HEK293 (cell line): ENCODE measurements at regions not wholly inside any gene's neighbourhood (a gene's known extent, or its start where the extent isn't known, plus 50 kb on each side); places are given as distances from the start of the nearest gene placed in this dataset.

Experiments
- CTCF ChIA-PET: fragments of 350-600 bp; formaldehyde crosslinking; extraction: SDS; loops from one replicate; lab custom pipeline; 2021; ENCODE audit warnings: antibody characterized with exemption; lab: Yijun Ruan, JAX
- POLR2A ChIA-PET: fragments of 300-600 bp; formaldehyde crosslinking; extraction: SDS; loops from one replicate; lab custom pipeline; 2020; ENCODE audit warnings: antibody characterized with exemption, inconsistent platforms; lab: Yijun Ruan, JAX
- H3K27ac ChIP-seq: fragments of 200-500 bp; sonication (Bioruptor generic); 2 replicates; pipeline ENCODE4 v1.5.1; 2014; ENCODE audit warnings: low read depth, low read length, control low read depth, inconsistent platforms; ENCODE audit errors: extremely low read depth
- H3K36me3 ChIP-seq, 2 experiments: fragments of 200-500 bp in 1 of 2; sonication (Bioruptor generic) in 1 of 2; 1 replicate in 1 of 2; 2 replicates in 1 of 2; pipeline ENCODE4 v1.5.1; 2014 to 2017; ENCODE audit warnings: inconsistent platforms in 2 of 2, low read length in 2 of 2; ENCODE audit not compliant: control insufficient read depth in 2 of 2, insufficient read depth in 1 of 2
- H3K4me1 ChIP-seq: fragments of 200-500 bp; sonication (Bioruptor generic); 2 replicates; pipeline ENCODE4 v1.5.1; 2014; ENCODE audit warnings: mild to moderate bottlenecking, low read length, inconsistent platforms; ENCODE audit not compliant: control insufficient read depth, insufficient read depth
- H3K4me3 ChIP-seq: 2 replicates; pipeline ENCODE4 v1.5.1; 2011; ENCODE audit warnings: low read depth, mild to moderate bottlenecking, control low read depth, low read length, moderate library complexity
- H3K9me3 ChIP-seq: fragments of 200-500 bp; sonication (Bioruptor generic); 2 replicates; pipeline ENCODE4 v1.5.1; 2014; ENCODE audit warnings: low read depth, low read length, inconsistent platforms; ENCODE audit not compliant: control insufficient read depth, insufficient read depth
- GLI4 ChIP-seq: fragments of 450-650 bp; formaldehyde crosslinking; IDR thresholded peaks from 2 replicates; pipeline ENCODE4 v1.5.1; 2016; ENCODE audit warnings: missing biosample characterization, missing genetic modification characterization
- IKZF3 ChIP-seq: fragments of 450-650 bp; IDR thresholded peaks from 2 replicates; pipeline ENCODE4 v1.5.0; 2018; ENCODE audit warnings: missing biosample characterization, mild to moderate bottlenecking, missing genetic modification characterization, moderate library complexity
- ZBTB10 ChIP-seq: fragments of 450-650 bp; formaldehyde crosslinking; IDR thresholded peaks from 2 replicates; pipeline ENCODE4 v1.5.1; 2016; ENCODE audit warnings: missing biosample characterization, missing genetic modification characterization
- ZBTB48 ChIP-seq: fragments of 450-650 bp; formaldehyde crosslinking; IDR thresholded peaks from 2 replicates; pipeline ENCODE4 v1.5.1; 2016; ENCODE audit warnings: missing biosample characterization, missing genetic modification characterization
- ZBTB6 ChIP-seq: fragments of 450-650 bp; formaldehyde crosslinking; IDR thresholded peaks from 2 replicates; pipeline ENCODE4 v1.5.1; 2017; ENCODE audit warnings: missing biosample characterization, missing genetic modification characterization
- ZFHX2 ChIP-seq: fragments of 450-650 bp; formaldehyde crosslinking; conservative IDR thresholded peaks from 2 replicates; pipeline ENCODE4 v1.5.1; 2016; ENCODE audit warnings: missing biosample characterization, missing genetic modification characterization
- ZNF10 ChIP-seq: fragments of 450-650 bp; formaldehyde crosslinking; IDR thresholded peaks from 2 replicates; pipeline ENCODE4 v1.5.1; 2017; ENCODE audit warnings: missing biosample characterization, missing genetic modification characterization
- ZNF121 ChIP-seq: fragments of 450-650 bp; formaldehyde crosslinking; IDR thresholded peaks from 2 replicates; pipeline ENCODE4 v1.5.1; 2016; ENCODE audit warnings: missing biosample characterization, missing genetic modification characterization
- ZNF175 ChIP-seq: fragments of 450-650 bp; formaldehyde crosslinking; IDR thresholded peaks from 2 replicates; pipeline ENCODE4 v1.5.1; 2016; ENCODE audit warnings: missing biosample characterization, missing genetic modification characterization
- ZNF18 ChIP-seq: fragments of 450-650 bp; formaldehyde crosslinking; IDR thresholded peaks from 2 replicates; pipeline ENCODE4 v1.5.1; 2016; ENCODE audit warnings: missing biosample characterization, missing genetic modification characterization
- ZNF239 ChIP-seq: fragments of 450-650 bp; formaldehyde crosslinking; IDR thresholded peaks from 2 replicates; pipeline ENCODE4 v1.5.1; 2016; ENCODE audit warnings: missing biosample characterization, missing genetic modification characterization
- ZNF280C ChIP-seq: fragments of 450-650 bp; formaldehyde crosslinking; IDR thresholded peaks from 2 replicates; pipeline ENCODE4 v1.5.1; 2016; ENCODE audit warnings: missing biosample characterization, missing genetic modification characterization
- ZNF324 ChIP-seq: fragments of 450-650 bp; formaldehyde crosslinking; IDR thresholded peaks from 2 replicates; pipeline ENCODE4 v1.5.1; 2016; ENCODE audit warnings: missing biosample characterization, missing genetic modification characterization
- ZNF335 ChIP-seq: fragments of 450-650 bp; formaldehyde crosslinking; conservative IDR thresholded peaks from 2 replicates; pipeline ENCODE4 v1.5.1; 2016; ENCODE audit warnings: missing biosample characterization, missing genetic modification characterization
- ZNF423 ChIP-seq: fragments of 450-650 bp; formaldehyde crosslinking; IDR thresholded peaks from 2 replicates; pipeline ENCODE4 v1.5.1; 2016; ENCODE audit warnings: missing biosample characterization, missing genetic modification characterization
- ZNF449 ChIP-seq: fragments of 450-650 bp; formaldehyde crosslinking; IDR thresholded peaks from 2 replicates; pipeline ENCODE4 v1.5.1; 2017; ENCODE audit warnings: missing biosample characterization, mild to moderate bottlenecking, missing genetic modification characterization, moderate library complexity
- ZNF513 ChIP-seq: fragments of 450-650 bp; IDR thresholded peaks from 2 replicates; pipeline ENCODE4 v1.5.1; 2018; ENCODE audit warnings: missing biosample characterization, missing genetic modification characterization
- ZNF549 ChIP-seq: fragments of 450-650 bp; IDR thresholded peaks from 2 replicates; pipeline ENCODE4 v1.5.1; 2018; ENCODE audit warnings: missing biosample characterization, missing genetic modification characterization, mild to moderate bottlenecking, inconsistent platforms, moderate library complexity
- ZNF558 ChIP-seq: fragments of 450-650 bp; formaldehyde crosslinking; IDR thresholded peaks from 2 replicates; pipeline ENCODE4 v1.5.1; 2016; ENCODE audit warnings: missing biosample characterization, missing genetic modification characterization
- ZNF596 ChIP-seq: fragments of 450-650 bp; IDR thresholded peaks from 2 replicates; pipeline ENCODE4 v1.5.0; 2018; ENCODE audit warnings: missing biosample characterization, mild to moderate bottlenecking, missing genetic modification characterization, moderate library complexity
- ZNF837 ChIP-seq: fragments of 450-650 bp; formaldehyde crosslinking; IDR thresholded peaks from 2 replicates; pipeline ENCODE4 v1.5.1; 2016; ENCODE audit warnings: missing biosample characterization, missing genetic modification characterization
- ZSCAN30 ChIP-seq: fragments of 450-650 bp; IDR thresholded peaks from 2 replicates; pipeline ENCODE4 v1.5.1; 2018; ENCODE audit warnings: missing biosample characterization, mild to moderate bottlenecking, missing genetic modification characterization, moderate library complexity
- ZSCAN4 ChIP-seq: fragments of 450-650 bp; formaldehyde crosslinking; IDR thresholded peaks from 2 replicates; pipeline ENCODE4 v1.5.1; 2017; ENCODE audit warnings: missing biosample characterization, missing genetic modification characterization
- ZXDB ChIP-seq: fragments of 450-650 bp; formaldehyde crosslinking; IDR thresholded peaks from 2 replicates; pipeline ENCODE4 v1.5.1; 2016; ENCODE audit warnings: missing biosample characterization, missing genetic modification characterization

- Histone ChIP-seq H3K27ac (no peak overlapping the region), H3K4me3 (no peak overlapping the region), H3K4me1 (no peaks in the 10 kb centered on the region), H3K9me3 (no peaks in the 10 kb centered on the region), H3K36me3 (no peaks in the 10 kb centered on the region)
- CTCF ChIA-PET: no interaction called here
- TF ChIP-seq ZNF324 (tag by site-specific recombination): no peak
- no peak for TF ChIP-seq GLI4
- no peak for TF ChIP-seq ZBTB10 (tag by site-specific recombination)
- no peak for TF ChIP-seq ZNF449 (tag by site-specific recombination)
- TF ChIP-seq ZNF423: no peak
- TF ChIP-seq ZNF335 (tag by site-specific recombination): no peak
- no peak for TF ChIP-seq ZNF121 (tag by site-specific recombination)
- TF ChIP-seq, all 188 proteins: peak for 0
- POLR2A ChIA-PET: no interaction called here
Observed at GRCh38 chr13:99648927-99649326, 147.7 kb downstream of the TM9SF2 start.

- POLR2A ChIA-PET: no interaction called here
- Histone ChIP-seq H3K9me3 (no peaks in the 10 kb centered on the region), H3K36me3 (no peaks in the 10 kb centered on the region), H3K4me3 (no peak overlapping the region), H3K4me1 (no peaks in the 10 kb centered on the region), H3K27ac (no peak overlapping the region)
- CTCF ChIA-PET: interaction anchor here (0.6 kb wide), 1 partner anchor 587 kb away, joined by 3 read pairs; no protein-coding TSS in a partner anchor
- no peak for TF ChIP-seq ZNF837 (tag by site-specific recombination)
- no peak for TF ChIP-seq ZNF18 (tag by site-specific recombination)
- TF ChIP-seq ZXDB (tag by site-specific recombination): no peak
- TF ChIP-seq ZBTB6 (tag by site-specific recombination): no peak
- TF ChIP-seq IKZF3 (tag by site-specific recombination): no peak
- no peak for TF ChIP-seq ZSCAN30 (tag by site-specific recombination)
- TF ChIP-seq ZNF596 (tag by site-specific recombination): no peak
- TF ChIP-seq ZNF239 (tag by site-specific recombination): no peak
- TF ChIP-seq ZSCAN4 (tag by site-specific recombination): no peak
- TF ChIP-seq ZNF175 (tag by site-specific recombination): no peak
- no peak for TF ChIP-seq ZNF558 (tag by site-specific recombination)
- TF ChIP-seq ZNF280C (tag by site-specific recombination): no peak
- TF ChIP-seq ZFHX2 (tag by site-specific recombination): no peak
- TF ChIP-seq ZNF549 (tag by site-specific recombination): no peak
- TF ChIP-seq ZNF10 (tag by site-specific recombination): no peak
- no peak for TF ChIP-seq ZBTB48 (tag by site-specific recombination)
- no peak for TF ChIP-seq ZNF513 (tag by site-specific recombination)
Observed at GRCh38 chr13:99648066-99648665, 146.9 kb downstream of the TM9SF2 start.
